Ascending aorta (tissue), 2 donors: ENCODE measurements at regions not wholly inside any gene's neighbourhood (a gene's known extent, or its start where the extent isn't known, plus 50 kb on each side); places are given as distances from the start of the nearest gene placed in this dataset.

Experiments
- DNase-seq, 2 donors: peaks; one replicate each; pipeline ENCODE4 v3.0.0-alpha.2; 2019; ENCODE audit warnings: low spot score in 2 of 2
- H3K27ac ChIP-seq, 2 donors: fragments of 200-600 bp; sonication (generic); one replicate each; pipeline ENCODE4 v1.5.1; 2016 to 2017; ENCODE audit warnings: mild to moderate bottlenecking in 1 of 2
- H3K27me3 ChIP-seq: fragments of 200-600 bp; sonication (generic); one replicate; pipeline ENCODE4 v1.5.1; 2017
- H3K36me3 ChIP-seq, 2 donors: fragments of 200-600 bp; sonication (generic); one replicate each; pipeline ENCODE4 v1.5.1; 2016
- H3K4me1 ChIP-seq, 2 donors: fragments of 200-600 bp; sonication (generic); one replicate each; pipeline ENCODE4 v1.5.1; 2016 to 2017; ENCODE audit warnings: mild to moderate bottlenecking in 1 of 2
- H3K4me3 ChIP-seq, 2 donors: fragments of 200-600 bp; sonication (generic); one replicate each; pipeline ENCODE4 v1.5.1; 2016 to 2017; ENCODE audit warnings: mild to moderate bottlenecking in 1 of 2
- H3K9me3 ChIP-seq, 2 donors: fragments of 200-600 bp; sonication (generic); one replicate each; pipeline ENCODE4 v1.5.1; 2016
- CTCF ChIP-seq, 3 experiments: fragments of 200-600 bp in 2 of 3; fragments of 450-650 bp in 1 of 3; sonication (generic) in 2 of 3; IDR thresholded peaks; one replicate each; pipeline ENCODE4 v1.5.1; 2016 to 2019; ENCODE audit warnings: antibody characterized with exemption in 3 of 3, mild to moderate bottlenecking in 1 of 3, moderate library complexity in 1 of 3
- intact Hi-C: fragments of 100-400 bp; cut with DNase I; formaldehyde crosslinking; loops from one replicate; pipeline ENCODE4 v1.15.1; 2023

GRCh38 chr6:15999201-15999600 lies 129.7 kb upstream of the MYLIP start:
- no peak for TF ChIP-seq CTCF (IDR thresholded peaks at IDR 0.05)
- no peaks in the 10 kb centered on the region for H3K36me3 ChIP-seq
- intact Hi-C loops: no loop called here

GRCh38 chr6:15997586-15998388 lies 131.1 kb upstream of the MYLIP start:
- no peak for DNase-seq
- no peak overlapping the region for H3K27ac ChIP-seq
- intact Hi-C loops: no loop called here
- no peak overlapping the region for H3K4me3 ChIP-seq
- no peak for TF ChIP-seq CTCF (IDR thresholded peaks at IDR 0.05)
- no peaks in the 10 kb centered on the region for H3K9me3 ChIP-seq
- no peaks in the 10 kb centered on the region for H3K27me3 ChIP-seq
- no peaks in the 10 kb centered on the region for H3K4me1 ChIP-seq
- H3K36me3 ChIP-seq: no peaks in the 10 kb centered on the region

More at GRCh38 chr6:15999201-15999600, 129.7 kb upstream of the MYLIP start:
- Histone ChIP-seq H3K4me1 (no peaks in the 10 kb centered on the region), H3K27me3 (no peaks in the 10 kb centered on the region), H3K9me3 (no peaks in the 10 kb centered on the region), H3K27ac (no peak overlapping the region), H3K4me3 (no peak overlapping the region)
- no peak for DNase-seq

GRCh38 chr6:15996030-15996429 lies 132.9 kb upstream of the MYLIP start:
- no peaks in the 10 kb centered on the region for H3K36me3 ChIP-seq
- no peak for TF ChIP-seq CTCF (IDR thresholded peaks at IDR 0.05)
- no peaks in the 10 kb centered on the region for H3K9me3 ChIP-seq
- no peaks in the 10 kb centered on the region for H3K4me1 ChIP-seq
- no peak overlapping the region for H3K4me3 ChIP-seq
- no peak for DNase-seq
- intact Hi-C loops: no loop called here
- no peak overlapping the region for H3K27ac ChIP-seq
- no peaks in the 10 kb centered on the region for H3K27me3 ChIP-seq

GRCh38 chr6:15995493-15995892 lies 133.4 kb upstream of the MYLIP start:
- no peak for DNase-seq
- H3K4me1 ChIP-seq: no peaks in the 10 kb centered on the region
- H3K27ac ChIP-seq: no peak overlapping the region
- H3K9me3 ChIP-seq: no peaks in the 10 kb centered on the region
- no peaks in the 10 kb centered on the region for H3K27me3 ChIP-seq
- no peak overlapping the region for H3K4me3 ChIP-seq
- H3K36me3 ChIP-seq: no peaks in the 10 kb centered on the region
- TF ChIP-seq CTCF (IDR thresholded peaks at IDR 0.05): no peak
- intact Hi-C loops: no loop called here

GRCh38 chr6:15994814-15995459 lies 133.9 kb upstream of the MYLIP start:
- H3K4me1 ChIP-seq: no peaks in the 10 kb centered on the region
- DNase-seq: no peak
- no peak for TF ChIP-seq CTCF (IDR thresholded peaks at IDR 0.05)
- no peak overlapping the region for H3K27ac ChIP-seq
- H3K9me3 ChIP-seq: no peaks in the 10 kb centered on the region
- no peak overlapping the region for H3K4me3 ChIP-seq
- intact Hi-C loops: no loop called here
- H3K36me3 ChIP-seq: no peaks in the 10 kb centered on the region
- no peaks in the 10 kb centered on the region for H3K27me3 ChIP-seq
